ENCODE measurements at regions not wholly inside any gene's neighbourhood (a gene's known extent, or its start where the extent isn't known, plus 50 kb on each side); places are given as distances from the start of the nearest gene placed in this dataset.

DNA sequence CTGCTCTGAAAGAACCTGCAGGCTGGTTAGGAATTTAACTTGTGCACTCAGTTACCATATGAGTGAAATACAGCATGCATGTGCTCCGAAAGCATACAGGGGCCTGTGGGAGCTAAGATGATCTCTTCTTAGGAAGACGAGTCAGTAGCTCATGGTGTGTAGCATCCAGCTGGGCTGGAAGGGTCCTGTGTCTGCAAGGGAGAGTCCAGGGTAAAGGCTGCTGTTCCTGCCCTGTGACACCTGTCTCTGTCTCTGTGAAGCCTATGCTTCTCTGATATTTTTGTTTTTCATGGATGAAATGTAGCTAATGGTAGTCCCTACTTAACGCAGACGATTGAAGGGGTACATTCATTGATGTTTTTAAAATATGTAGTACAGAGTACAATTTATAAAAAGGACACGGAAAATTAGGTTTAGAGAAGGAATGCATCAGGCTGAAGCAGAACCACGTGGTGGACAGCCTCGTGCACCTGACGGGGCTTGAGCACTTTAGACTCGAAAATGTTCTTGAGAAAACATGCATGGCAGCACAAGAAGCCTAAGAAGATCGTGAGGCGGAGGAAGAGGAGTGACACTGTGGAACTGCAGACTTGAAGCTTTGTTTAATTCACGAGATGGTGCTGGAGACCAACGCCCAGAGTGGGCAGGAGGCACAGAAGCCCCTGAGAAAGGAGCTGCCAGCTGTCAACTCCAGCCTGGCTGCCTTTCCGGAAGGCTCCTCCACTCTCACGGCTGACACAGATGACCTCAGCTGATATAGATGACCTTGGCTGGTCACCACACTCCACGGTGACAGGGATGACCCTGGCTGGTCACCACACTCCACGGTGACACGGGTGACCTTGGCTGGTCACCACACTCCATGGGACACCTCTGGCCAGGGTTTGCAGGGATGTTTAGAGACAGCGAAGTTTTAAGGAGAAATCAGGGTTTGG lies 110.6 kb downstream of the TMEM18 start:
- ATAC-seq (no peak), DNase-seq (ENCODE audit: low read depth, low spot score) (no peak)
- no peak for TF ChIP-seq POLR2AphosphoS5 (IDR thresholded peaks at IDR 0.05; ENCODE audit: low read depth, low read length)
- TF ChIP-seq EGR1 (IDR thresholded peaks at IDR 0.05; ENCODE audit: low read depth) = no peak
- no peak for TF ChIP-seq RAD21 (IDR thresholded peaks at IDR 0.05; ENCODE audit: low read depth)
- TF ChIP-seq EZH2 (IDR thresholded peaks at IDR 0.05) = no peak
- no peak for TF ChIP-seq ZNF274 (IDR thresholded peaks at IDR 0.05; ENCODE audit: low read depth, low read length)
- TF ChIP-seq ZFX (IDR thresholded peaks at IDR 0.05) = no peak
- TF ChIP-seq TCF7L2 (IDR thresholded peaks at IDR 0.05; ENCODE audit: borderline replicate concordance, extremely low read depth, insufficient read depth, insufficient read length) = no peak
- TF ChIP-seq CEBPB (IDR thresholded peaks at IDR 0.05; ENCODE audit: low read depth) = no peak
- intact Hi-C loops (cut with micrococcal nuclease) = no loop called here
- Histone ChIP-seq H3K9me2 (ENCODE audit: insufficient read depth) (no peaks in the 10 kb centered on the region), H3K9me3 (ENCODE audit: control insufficient read depth in 1 of 2, insufficient read depth in 1 of 2, low read depth in 1 of 2, low read length in 2 of 2) (no peaks in the 10 kb centered on the region), H3K4me3 (replicated peaks in 1 of 2; ENCODE audit: low read depth in 1 of 2, low read length in 2 of 2) (no peak overlapping the region), H4K20me1 (ENCODE audit: insufficient read depth) (no peaks in the 10 kb centered on the region), H3K79me2 (ENCODE audit: insufficient read depth, low read length) (no peaks in the 10 kb centered on the region), H3K4me2 (ENCODE audit: low read length) (no peak overlapping the region), H3K27ac (ENCODE audit: low read depth, low read length) (no peak overlapping the region), H3K36me3 (ENCODE audit: control insufficient read depth in 1 of 2, insufficient read depth in 2 of 2, low read length in 2 of 2) (no peaks in the 10 kb centered on the region), H3K4me1 (ENCODE audit: control insufficient read depth in 1 of 2, insufficient read depth in 2 of 2, low read length in 2 of 2) (no peaks in the 10 kb centered on the region), H2AFZ (ENCODE audit: low read depth, low read length, poor library complexity, severe bottlenecking) (no peak overlapping the region), H3K27me3 (ENCODE audit: insufficient read depth, low read length) (peaks cover 24% of the 10 kb centered on the region), H3K9ac (ENCODE audit: low read length) (no peak overlapping the region)
- POLR2A ChIA-PET = no interaction called here
- RAD21 ChIA-PET (ENCODE audit: low non-redundant PET in 1 of 2, low total read pairs in 2 of 2, uncharacterized antibody in 2 of 2, unreplicated experiment in 2 of 2) = no interaction called here
- CTCF ChIA-PET = no interaction called here
- no TSS peak for BruUV-seq (replicated peaks)

GRCh38 chr2:564471-565181 lies 112.6 kb downstream of the TMEM18 start:
- no peak overlapping the region for H3K4me2 ChIP-seq (ENCODE audit: low read length)
- no TSS peak for BruUV-seq (replicated peaks)
- CTCF ChIA-PET = no interaction called here
- ATAC-seq = no peak
- no peaks in the 10 kb centered on the region for H3K79me2 ChIP-seq (ENCODE audit: insufficient read depth, low read length)
- H2AFZ ChIP-seq (ENCODE audit: low read depth, low read length, poor library complexity, severe bottlenecking) = no peak overlapping the region
- intact Hi-C loops (cut with micrococcal nuclease) = no loop called here
- peaks cover 36% of the 10 kb centered on the region for H3K27me3 ChIP-seq (ENCODE audit: insufficient read depth, low read length)
- no peaks in the 10 kb centered on the region for H4K20me1 ChIP-seq (ENCODE audit: insufficient read depth)
- H3K27ac ChIP-seq (ENCODE audit: low read depth, low read length) = no peak overlapping the region
- no peaks in the 10 kb centered on the region for H3K9me2 ChIP-seq (ENCODE audit: insufficient read depth)
- DNase-seq (ENCODE audit: low read depth, low spot score) = no peak
- POLR2A ChIA-PET = interaction anchor here (0.9 kb wide), 1 partner anchor 10 kb away, joined by 3 read pairs; no protein-coding TSS in a partner anchor
- H3K4me1 ChIP-seq (ENCODE audit: control insufficient read depth in 1 of 2, insufficient read depth in 2 of 2, low read length in 2 of 2) = no peaks in the 10 kb centered on the region
- no peak overlapping the region for H3K4me3 ChIP-seq (replicated peaks in 1 of 2; ENCODE audit: low read depth in 1 of 2, low read length in 2 of 2)
- no peak overlapping the region for H3K9ac ChIP-seq (ENCODE audit: low read length)
- no peaks in the 10 kb centered on the region for H3K9me3 ChIP-seq (ENCODE audit: control insufficient read depth in 1 of 2, insufficient read depth in 1 of 2, low read depth in 1 of 2, low read length in 2 of 2)
- no peaks in the 10 kb centered on the region for H3K36me3 ChIP-seq (ENCODE audit: control insufficient read depth in 1 of 2, insufficient read depth in 2 of 2, low read length in 2 of 2)
- no peak for TF ChIP-seq CEBPB (IDR thresholded peaks at IDR 0.05; ENCODE audit: low read depth)
- RAD21 ChIA-PET (ENCODE audit: low non-redundant PET in 1 of 2, low total read pairs in 2 of 2, uncharacterized antibody in 2 of 2, unreplicated experiment in 2 of 2) = no interaction called here

Measured in HCT116 (cell line).